ENCODE measurements at regions not wholly inside any gene's neighbourhood (a gene's known extent, or its start where the extent isn't known, plus 50 kb on each side); places are given as distances from the start of the nearest gene placed in this dataset.

GRCh38 chr15:37252530-37252929, 152.2 kb upstream of the MEIS2 start:
- WGBS, 2 experiments = 91 to 94% methylated on average over 3 of the region's 3 CpGs

DNA sequence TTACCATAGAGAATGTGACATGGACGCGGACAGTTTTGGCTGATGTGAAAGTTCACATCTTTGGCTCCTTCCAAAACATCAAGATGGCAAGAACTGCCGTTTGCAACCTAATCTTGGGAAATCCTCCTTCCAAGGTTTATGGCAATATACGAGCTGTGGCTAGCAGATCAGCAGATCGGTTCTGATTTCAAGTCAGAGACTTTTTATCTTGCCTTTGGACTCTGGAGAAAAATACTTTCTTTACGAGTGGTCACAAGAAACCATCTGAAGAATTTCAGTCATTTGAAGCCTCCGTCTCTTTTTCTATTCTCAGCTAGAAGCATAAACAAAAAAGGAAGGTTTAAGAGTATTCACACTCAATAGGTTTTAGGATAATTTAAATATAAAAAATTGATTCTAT, 153.5 kb upstream of the MEIS2 start:
- WGBS, 2 experiments = 90 to 92% methylated on average over 6 to 7 of the region's 7 CpGs
- no peaks in the 10 kb centered on the region for H3K4me1 ChIP-seq (ENCODE audit: control insufficient read depth, insufficient read depth, low read length)
- H3K4me3 ChIP-seq (ENCODE audit: insufficient read depth, low read depth, low read length) = no peak overlapping the region
- no peaks in the 10 kb centered on the region for H3K36me3 ChIP-seq (ENCODE audit: control insufficient read depth, insufficient read depth, low read length)
- H3K27me3 ChIP-seq (ENCODE audit: control insufficient read depth, insufficient read depth, low read length, poor library complexity, severe bottlenecking) = no peaks in the 10 kb centered on the region
- no peak overlapping the region for H3K27ac ChIP-seq (ENCODE audit: insufficient read depth, low read depth, low read length, poor library complexity, severe bottlenecking)
- H3K9me3 ChIP-seq (ENCODE audit: control insufficient read depth, low read length) = no peaks in the 10 kb centered on the region

More at GRCh38 chr15:37252530-37252929, 152.2 kb upstream of the MEIS2 start:
- Histone ChIP-seq H3K27ac (ENCODE audit: insufficient read depth, low read depth, low read length, poor library complexity, severe bottlenecking) (no peak overlapping the region), H3K4me3 (ENCODE audit: insufficient read depth, low read depth, low read length) (no peak overlapping the region), H3K9me3 (ENCODE audit: control insufficient read depth, low read length) (no peaks in the 10 kb centered on the region), H3K36me3 (ENCODE audit: control insufficient read depth, insufficient read depth, low read length) (no peaks in the 10 kb centered on the region), H3K4me1 (ENCODE audit: control insufficient read depth, insufficient read depth, low read length) (no peaks in the 10 kb centered on the region), H3K27me3 (ENCODE audit: control insufficient read depth, insufficient read depth, low read length, poor library complexity, severe bottlenecking) (no peaks in the 10 kb centered on the region)

GRCh38 chr15:37260255-37260654, 159.9 kb upstream of the MEIS2 start:
- H3K4me3 ChIP-seq (ENCODE audit: insufficient read depth, low read depth, low read length) = no peak overlapping the region
- H3K4me1 ChIP-seq (ENCODE audit: control insufficient read depth, insufficient read depth, low read length) = no peaks in the 10 kb centered on the region
- H3K27ac ChIP-seq (ENCODE audit: insufficient read depth, low read depth, low read length, poor library complexity, severe bottlenecking) = no peak overlapping the region
- H3K27me3 ChIP-seq (ENCODE audit: control insufficient read depth, insufficient read depth, low read length, poor library complexity, severe bottlenecking) = no peaks in the 10 kb centered on the region
- no peaks in the 10 kb centered on the region for H3K9me3 ChIP-seq (ENCODE audit: control insufficient read depth, low read length)
- H3K36me3 ChIP-seq (ENCODE audit: control insufficient read depth, insufficient read depth, low read length) = no peaks in the 10 kb centered on the region

GRCh38 chr15:37261685-37262084, 161.3 kb upstream of the MEIS2 start:
- Histone ChIP-seq H3K36me3 (ENCODE audit: control insufficient read depth, insufficient read depth, low read length) (no peaks in the 10 kb centered on the region), H3K4me1 (ENCODE audit: control insufficient read depth, insufficient read depth, low read length) (no peaks in the 10 kb centered on the region), H3K27me3 (ENCODE audit: control insufficient read depth, insufficient read depth, low read length, poor library complexity, severe bottlenecking) (no peaks in the 10 kb centered on the region), H3K9me3 (ENCODE audit: control insufficient read depth, low read length) (no peaks in the 10 kb centered on the region), H3K27ac (ENCODE audit: insufficient read depth, low read depth, low read length, poor library complexity, severe bottlenecking) (no peak overlapping the region), H3K4me3 (ENCODE audit: insufficient read depth, low read depth, low read length) (no peak overlapping the region)
- 97 to 100% methylated on average over 1 to 4 of the region's 4 CpGs for WGBS, 2 experiments

- H3K4me1 ChIP-seq (ENCODE audit: control insufficient read depth, insufficient read depth, low read length) = no peaks in the 10 kb centered on the region
These were observed 162.7 kb upstream of the MEIS2 start for GRCh38 chr15:37262922-37263608.

GRCh38 chr15:37289109-37289765, 188.9 kb upstream of the MEIS2 start:
- H3K4me1 ChIP-seq (ENCODE audit: control insufficient read depth, insufficient read depth, low read length) = no peaks in the 10 kb centered on the region
- no peak overlapping the region for H3K4me3 ChIP-seq (ENCODE audit: insufficient read depth, low read depth, low read length)
- H3K27me3 ChIP-seq (ENCODE audit: control insufficient read depth, insufficient read depth, low read length, poor library complexity, severe bottlenecking) = no peaks in the 10 kb centered on the region
- H3K27ac ChIP-seq (ENCODE audit: insufficient read depth, low read depth, low read length, poor library complexity, severe bottlenecking) = no peak overlapping the region
- 86 to 88% methylated on average over 3 of the region's 3 CpGs for WGBS, 2 experiments
- no peaks in the 10 kb centered on the region for H3K9me3 ChIP-seq (ENCODE audit: control insufficient read depth, low read length)
- H3K36me3 ChIP-seq (ENCODE audit: control insufficient read depth, insufficient read depth, low read length) = no peaks in the 10 kb centered on the region

More at GRCh38 chr15:37262922-37263608, 162.7 kb upstream of the MEIS2 start:
- no peak overlapping the region for H3K27ac ChIP-seq (ENCODE audit: insufficient read depth, low read depth, low read length, poor library complexity, severe bottlenecking)
- H3K27me3 ChIP-seq (ENCODE audit: control insufficient read depth, insufficient read depth, low read length, poor library complexity, severe bottlenecking) = no peaks in the 10 kb centered on the region
- H3K9me3 ChIP-seq (ENCODE audit: control insufficient read depth, low read length) = no peaks in the 10 kb centered on the region
- WGBS, 2 experiments = 88 to 96% methylated on average over 2 of the region's 3 CpGs
- no peak overlapping the region for H3K4me3 ChIP-seq (ENCODE audit: insufficient read depth, low read depth, low read length)
- H3K36me3 ChIP-seq (ENCODE audit: control insufficient read depth, insufficient read depth, low read length) = no peaks in the 10 kb centered on the region

DNA sequence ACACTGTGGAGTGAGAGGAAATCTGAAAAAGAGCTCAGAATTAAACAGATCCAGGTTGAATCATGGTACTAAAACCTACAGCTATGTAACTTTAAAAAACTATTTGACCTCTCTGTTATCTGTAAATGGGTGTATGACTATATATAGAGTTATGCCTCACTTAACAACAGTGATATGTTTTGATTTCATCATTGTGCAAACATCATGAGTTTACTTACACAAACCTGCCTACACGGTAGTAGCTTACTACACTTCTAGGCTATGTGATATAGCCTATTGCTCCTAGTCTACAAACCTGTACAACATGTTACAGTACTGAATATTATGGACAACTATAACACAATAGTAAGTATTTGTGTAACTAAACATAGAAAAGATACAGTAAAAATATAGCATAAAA, 191.6 kb upstream of the MEIS2 start:
- no peaks in the 10 kb centered on the region for H3K36me3 ChIP-seq (ENCODE audit: control insufficient read depth, insufficient read depth, low read length)
- no peak overlapping the region for H3K27ac ChIP-seq (ENCODE audit: insufficient read depth, low read depth, low read length, poor library complexity, severe bottlenecking)
- H3K9me3 ChIP-seq (ENCODE audit: control insufficient read depth, low read length) = no peaks in the 10 kb centered on the region
- no peak overlapping the region for H3K4me3 ChIP-seq (ENCODE audit: insufficient read depth, low read depth, low read length)
- H3K27me3 ChIP-seq (ENCODE audit: control insufficient read depth, insufficient read depth, low read length, poor library complexity, severe bottlenecking) = no peaks in the 10 kb centered on the region
- H3K4me1 ChIP-seq (ENCODE audit: control insufficient read depth, insufficient read depth, low read length) = no peaks in the 10 kb centered on the region
- 80 to 95% methylated on average over 1 of the region's 1 CpG for WGBS, 2 experiments

DNA sequence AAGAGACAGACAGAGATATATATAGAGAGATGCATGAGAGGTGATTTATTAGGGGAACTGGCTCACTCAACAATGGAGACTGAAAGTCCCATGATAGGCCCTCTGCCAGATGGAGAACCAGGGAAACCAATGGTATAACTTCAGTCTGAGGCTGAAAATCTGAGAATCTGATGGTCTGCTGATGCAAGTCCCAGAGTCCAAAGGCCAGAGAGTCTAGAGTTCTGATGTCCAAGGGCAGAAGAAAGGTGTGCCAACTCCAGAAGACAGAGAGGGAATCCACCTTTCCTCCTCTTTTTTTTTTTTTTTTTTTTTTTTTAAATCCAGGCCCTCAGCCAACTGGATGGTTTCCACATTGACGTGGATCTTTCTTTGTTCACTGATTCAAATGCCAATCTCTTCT, 197.9 kb upstream of the MEIS2 start:
- 76 to 90% methylated on average over 1 of the region's 1 CpG for WGBS, 2 experiments
- Histone ChIP-seq H3K4me1 (ENCODE audit: control insufficient read depth, insufficient read depth, low read length) (no peaks in the 10 kb centered on the region), H3K27ac (ENCODE audit: insufficient read depth, low read depth, low read length, poor library complexity, severe bottlenecking) (no peak overlapping the region), H3K36me3 (ENCODE audit: control insufficient read depth, insufficient read depth, low read length) (no peaks in the 10 kb centered on the region), H3K4me3 (ENCODE audit: insufficient read depth, low read depth, low read length) (no peak overlapping the region), H3K9me3 (ENCODE audit: control insufficient read depth, low read length) (no peaks in the 10 kb centered on the region), H3K27me3 (ENCODE audit: control insufficient read depth, insufficient read depth, low read length, poor library complexity, severe bottlenecking) (no peaks in the 10 kb centered on the region)

- H3K36me3 ChIP-seq (ENCODE audit: control insufficient read depth, insufficient read depth, low read length) = no peaks in the 10 kb centered on the region
- H3K27ac ChIP-seq (ENCODE audit: insufficient read depth, low read depth, low read length, poor library complexity, severe bottlenecking) = no peak overlapping the region
- no peaks in the 10 kb centered on the region for H3K9me3 ChIP-seq (ENCODE audit: control insufficient read depth, low read length)
- WGBS, 2 experiments = 75 to 89% methylated on average over 3 of the region's 3 CpGs
- no peak overlapping the region for H3K4me3 ChIP-seq (ENCODE audit: insufficient read depth, low read depth, low read length)
- H3K27me3 ChIP-seq (ENCODE audit: control insufficient read depth, insufficient read depth, low read length, poor library complexity, severe bottlenecking) = no peaks in the 10 kb centered on the region
- H3K4me1 ChIP-seq (ENCODE audit: control insufficient read depth, insufficient read depth, low read length) = no peaks in the 10 kb centered on the region
These were observed 239.1 kb upstream of the MEIS2 start for GRCh38 chr15:37339437-37339836.

DNA sequence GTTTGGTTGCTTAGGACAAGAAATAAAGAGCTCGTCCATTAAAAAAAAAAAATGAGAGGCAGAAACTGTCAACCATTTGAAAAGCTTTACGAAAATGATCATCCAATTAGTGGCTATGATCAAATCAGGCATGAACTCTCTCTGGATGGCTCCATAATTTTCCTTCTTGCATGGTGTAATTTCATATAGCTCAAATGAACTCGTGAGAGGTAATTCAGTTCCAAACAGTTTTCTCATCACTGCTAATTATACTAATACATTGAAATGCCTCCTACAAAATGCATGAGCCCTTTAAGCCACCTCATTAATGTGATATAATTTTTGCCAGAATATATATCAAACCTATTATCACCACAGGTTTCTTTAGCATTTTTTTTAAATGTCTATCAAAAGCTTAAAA, 239.5 kb upstream of the MEIS2 start:
- Histone ChIP-seq H3K4me3 (ENCODE audit: insufficient read depth, low read depth, low read length) (no peak overlapping the region), H3K4me1 (ENCODE audit: control insufficient read depth, insufficient read depth, low read length) (no peaks in the 10 kb centered on the region), H3K27ac (ENCODE audit: insufficient read depth, low read depth, low read length, poor library complexity, severe bottlenecking) (no peak overlapping the region), H3K9me3 (ENCODE audit: control insufficient read depth, low read length) (no peaks in the 10 kb centered on the region), H3K27me3 (ENCODE audit: control insufficient read depth, insufficient read depth, low read length, poor library complexity, severe bottlenecking) (no peaks in the 10 kb centered on the region), H3K36me3 (ENCODE audit: control insufficient read depth, insufficient read depth, low read length) (no peaks in the 10 kb centered on the region)
- 92% methylated on average over 3 of the region's 3 CpGs for WGBS, 2 experiments

All from ectodermal cell (in vitro differentiated cells).